Peyer's patch (tissue), 4 donors: ENCODE measurements at regions not wholly inside any gene's neighbourhood (a gene's known extent, or its start where the extent isn't known, plus 50 kb on each side); places are given as distances from the start of the nearest gene placed in this dataset.

Experiments used
- DNase-seq, 3 donors: peaks; one replicate each; pipeline ENCODE4 v3.0.0-alpha.2; 2017 to 2019
- H3K27ac ChIP-seq, 4 donors: fragments of 200-600 bp; sonication (generic); one replicate each; pipeline ENCODE4 v1.5.1; 2016 to 2019
- H3K27me3 ChIP-seq, 2 donors: fragments of 200-600 bp; sonication (generic); one replicate each; pipeline ENCODE4 v1.5.1; 2019
- H3K36me3 ChIP-seq, 3 donors: fragments of 200-600 bp; sonication (generic); one replicate each; pipeline ENCODE4 v1.5.1; 2016 to 2019
- H3K4me1 ChIP-seq, 4 donors: fragments of 200-600 bp; sonication (generic); one replicate each; pipeline ENCODE4 v1.5.1; 2016 to 2019
- H3K4me3 ChIP-seq, 4 donors: fragments of 200-600 bp; sonication (generic); 1 replicate in 3 of 4; 2 replicates in 1 of 4; pipeline ENCODE4 v1.5.1; 2016 to 2019; ENCODE audit warnings: mild to moderate bottlenecking in 1 of 4
- H3K9me3 ChIP-seq, 4 donors: fragments of 200-600 bp; sonication (generic); one replicate each; pipeline ENCODE4 v1.5.1; 2016 to 2019; ENCODE audit warnings: mild to moderate bottlenecking in 1 of 4
- CTCF ChIP-seq, 6 experiments: fragments of 450-650 bp in 4 of 6; fragments of 200-600 bp in 2 of 6; sonication (generic) in 1 of 6; IDR thresholded peaks; one replicate each; pipeline ENCODE4 v1.5.1; 2017 to 2019; ENCODE audit warnings: antibody characterized with exemption in 6 of 6, mild to moderate bottlenecking in 3 of 6, moderate library complexity in 1 of 6
- POLR2A ChIP-seq, 2 donors: fragments of 450-650 bp; IDR thresholded peaks; one replicate each; pipeline ENCODE4 v1.5.1; 2017; ENCODE audit warnings: antibody characterized with exemption in 2 of 2, mild to moderate bottlenecking in 2 of 2, moderate library complexity in 2 of 2

GRCh38 chr18:27717250-27717649 is 459.7 kb downstream of the CDH2 start:
- no peak for DNase-seq
- no peak overlapping the region for H3K27ac ChIP-seq
- no peak overlapping the region for H3K4me3 ChIP-seq
- no peaks in the 10 kb centered on the region for H3K9me3 ChIP-seq
- no peaks in the 10 kb centered on the region for H3K36me3 ChIP-seq
- H3K27me3 ChIP-seq, result no peaks in the 10 kb centered on the region
- TF ChIP-seq CTCF (IDR thresholded peaks at IDR 0.05), result no peak
- no peak for TF ChIP-seq POLR2A (IDR thresholded peaks at IDR 0.05)
- no peaks in the 10 kb centered on the region for H3K4me1 ChIP-seq

- Histone ChIP-seq H3K9me3 (no peaks in the 10 kb centered on the region), H3K4me3 (no peak overlapping the region), H3K27ac (no peak overlapping the region), H3K36me3 (no peaks in the 10 kb centered on the region), H3K4me1 (no peaks in the 10 kb centered on the region), H3K27me3 (no peaks in the 10 kb centered on the region)
- no peak for DNase-seq
- TF ChIP-seq POLR2A (IDR thresholded peaks at IDR 0.05) (no peak), CTCF (IDR thresholded peaks at IDR 0.05) (no peak)
These were observed 461.2 kb downstream of the CDH2 start for GRCh38 chr18:27715751-27716150.

GRCh38 chr18:27713738-27714095 is 463.2 kb downstream of the CDH2 start:
- Histone ChIP-seq H3K4me1 (no peaks in the 10 kb centered on the region), H3K27ac (no peak overlapping the region), H3K9me3 (no peaks in the 10 kb centered on the region), H3K27me3 (no peaks in the 10 kb centered on the region), H3K36me3 (no peaks in the 10 kb centered on the region), H3K4me3 (no peak overlapping the region)
- DNase-seq, result no peak
- TF ChIP-seq POLR2A (IDR thresholded peaks at IDR 0.05) (no peak), CTCF (IDR thresholded peaks at IDR 0.05) (no peak)

- no peaks in the 10 kb centered on the region for H3K4me1 ChIP-seq
- no peaks in the 10 kb centered on the region for H3K36me3 ChIP-seq
- no peaks in the 10 kb centered on the region for H3K27me3 ChIP-seq
- H3K4me3 ChIP-seq, result no peak overlapping the region
- H3K9me3 ChIP-seq, result no peaks in the 10 kb centered on the region
- no peak for TF ChIP-seq POLR2A (IDR thresholded peaks at IDR 0.05)
- TF ChIP-seq CTCF (IDR thresholded peaks at IDR 0.05), result no peak
- no peak for DNase-seq
- H3K27ac ChIP-seq, result no peak overlapping the region
These were observed 463.7 kb downstream of the CDH2 start for GRCh38 chr18:27713037-27713737.

GRCh38 chr18:27712066-27712465 is 464.9 kb downstream of the CDH2 start:
- no peak overlapping the region for H3K27ac ChIP-seq
- TF ChIP-seq CTCF (IDR thresholded peaks at IDR 0.05) (no peak), POLR2A (IDR thresholded peaks at IDR 0.05) (no peak)
- H3K4me3 ChIP-seq, result no peak overlapping the region
- H3K36me3 ChIP-seq, result no peaks in the 10 kb centered on the region
- H3K9me3 ChIP-seq, result no peaks in the 10 kb centered on the region
- no peaks in the 10 kb centered on the region for H3K4me1 ChIP-seq
- no peak for DNase-seq
- H3K27me3 ChIP-seq, result no peaks in the 10 kb centered on the region

- H3K36me3 ChIP-seq, result no peaks in the 10 kb centered on the region
- no peaks in the 10 kb centered on the region for H3K27me3 ChIP-seq
- no peaks in the 10 kb centered on the region for H3K4me1 ChIP-seq
- no peak overlapping the region for H3K4me3 ChIP-seq
- no peak overlapping the region for H3K27ac ChIP-seq
- DNase-seq, result no peak
- TF ChIP-seq CTCF (IDR thresholded peaks at IDR 0.05) (no peak), POLR2A (IDR thresholded peaks at IDR 0.05) (no peak)
- no peaks in the 10 kb centered on the region for H3K9me3 ChIP-seq
These were observed 465.5 kb downstream of the CDH2 start for GRCh38 chr18:27711382-27711781.
